GM10248 (cell line): ENCODE measurements at regions not wholly inside any gene's neighbourhood (a gene's known extent, or its start where the extent isn't known, plus 50 kb on each side); places are given as distances from the start of the nearest gene placed in this dataset.

ENCODE experiments used
- CTCF ChIA-PET: fragments of 300-600 bp; sonication (Branson Sonifier 250); formaldehyde crosslinking; extraction: SDS; loops from one replicate; lab custom pipeline; 2021; ENCODE audit warnings: antibody characterized with exemption; lab: Yijun Ruan, JAX
- POLR2A ChIA-PET: fragments of 350-650 bp; sonication (Branson Sonifier 250); formaldehyde crosslinking; extraction: SDS; loops from one replicate; lab custom pipeline; 2020; ENCODE audit warnings: antibody characterized with exemption; lab: Yijun Ruan, JAX
- DNase-seq: peaks from one replicate; pipeline ENCODE4 v3.0.0; 2012; ENCODE audit errors: extremely low spot score
- CTCF ChIP-seq: IDR thresholded peaks from 2 replicates; pipeline ENCODE4 v1.5.1; 2012; ENCODE audit warnings: mild to moderate bottlenecking, low read depth; ENCODE audit errors: extremely low read depth, missing control alignments, control extremely low read depth

GRCh38 chrX:69067841-69068240 is 97.4 kb downstream of the PJA1 start:
- CTCF ChIA-PET, result no interaction called here
- TF ChIP-seq CTCF, result no peak
- DNase-seq, result no peak
- POLR2A ChIA-PET, result no interaction called here

- no peak for DNase-seq
- ChIA-PET CTCF (no interaction called here), POLR2A (no interaction called here)
- no peak for TF ChIP-seq CTCF
These were observed 98.2 kb downstream of the PJA1 start for GRCh38 chrX:69066966-69067525.

GRCh38 chrX:69066021-69066757 is 99.1 kb downstream of the PJA1 start:
- DNase-seq, result no peak
- ChIA-PET POLR2A (no interaction called here), CTCF (no interaction called here)
- no peak for TF ChIP-seq CTCF

- TF ChIP-seq CTCF, result no peak
- CTCF ChIA-PET, result interaction anchor here (1.4 kb wide), 1 partner anchor 238 kb away, joined by 5 read pairs; no protein-coding TSS in a partner anchor
- POLR2A ChIA-PET, result no interaction called here
- DNase-seq, result no peak
These were observed 99.8 kb downstream of the PJA1 start for GRCh38 chrX:69065451-69065850.

- no peak for TF ChIP-seq CTCF
- DNase-seq, result no peak
- ChIA-PET CTCF (no interaction called here), POLR2A (no interaction called here)
These were observed 101.8 kb downstream of the PJA1 start for GRCh38 chrX:69063486-69063885.

- no peak for DNase-seq
- ChIA-PET CTCF (interaction anchor here (2.7 kb wide), 1 partner anchor 235 kb away, joined by 38 read pairs; the partner anchor contains the start of gene EFNB1), POLR2A (no interaction called here)
- TF ChIP-seq CTCF, result no peak
These were observed 102.8 kb downstream of the PJA1 start for GRCh38 chrX:69062493-69062892.
